ENCODE measurements at regions not wholly inside any gene's neighbourhood (a gene's known extent, or its start where the extent isn't known, plus 50 kb on each side); places are given as distances from the start of the nearest gene placed in this dataset.
"Not testable (repeated sequence)": the region's sequence is repeated elsewhere in the genome, so short reads cannot be mapped to it uniquely, and the experiment has no call there.

DNA sequence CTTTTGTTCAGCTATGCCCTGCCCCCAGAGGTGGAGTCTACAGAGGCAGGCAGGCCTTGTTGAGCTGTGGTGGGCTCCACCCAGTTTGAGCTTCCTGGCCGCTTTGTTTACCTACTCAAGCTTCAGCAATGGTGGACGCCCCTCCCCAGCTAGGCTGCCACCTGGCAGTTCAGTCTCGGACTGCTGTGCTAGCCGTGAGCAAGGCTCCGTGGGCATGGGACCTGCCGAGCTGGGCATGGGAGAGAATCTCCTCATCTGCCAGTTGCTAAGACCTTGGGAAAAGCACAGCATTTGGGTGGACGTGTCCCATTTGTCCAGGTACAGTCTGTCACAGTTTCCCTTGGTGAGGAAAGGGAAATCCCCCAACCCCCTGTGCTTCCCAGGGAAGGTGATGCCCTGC, 270.0 kb upstream of the TCERG1L start:
- not testable (repeated sequence) for DNase-seq (ENCODE audit: low spot score)

- no peak for DNase-seq (ENCODE audit: low spot score)
These were observed 272.8 kb upstream of the TCERG1L start for GRCh38 chr10:131584287-131584686.

DNA sequence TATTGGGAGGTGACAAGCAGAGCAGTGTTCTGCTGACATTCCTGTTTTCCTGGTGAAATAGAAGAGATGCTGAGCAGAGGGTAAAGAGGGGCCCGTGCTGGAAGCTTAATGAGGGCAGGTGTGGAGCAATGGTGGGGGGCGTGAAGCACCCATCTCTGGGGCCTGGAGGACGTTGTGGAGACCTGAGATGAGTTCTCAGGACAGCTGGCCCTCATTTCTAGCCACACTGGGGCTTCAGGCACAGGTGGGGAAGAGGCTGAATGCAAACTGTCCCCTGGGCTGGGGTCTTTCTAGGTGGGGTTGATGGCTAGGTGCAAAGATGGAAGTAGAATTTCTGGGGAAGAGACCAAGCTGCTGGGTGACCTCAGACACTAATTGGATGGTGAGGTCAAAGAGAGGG, 274.2 kb upstream of the TCERG1L start:
- DNase-seq (ENCODE audit: low spot score): no peak

- DNase-seq (ENCODE audit: low spot score): no peak
These were observed 275.4 kb upstream of the TCERG1L start for GRCh38 chr10:131586958-131587357.

GRCh38 chr10:131587976-131588680, 276.6 kb upstream of the TCERG1L start:
- no peak for DNase-seq (ENCODE audit: low spot score)

DNA sequence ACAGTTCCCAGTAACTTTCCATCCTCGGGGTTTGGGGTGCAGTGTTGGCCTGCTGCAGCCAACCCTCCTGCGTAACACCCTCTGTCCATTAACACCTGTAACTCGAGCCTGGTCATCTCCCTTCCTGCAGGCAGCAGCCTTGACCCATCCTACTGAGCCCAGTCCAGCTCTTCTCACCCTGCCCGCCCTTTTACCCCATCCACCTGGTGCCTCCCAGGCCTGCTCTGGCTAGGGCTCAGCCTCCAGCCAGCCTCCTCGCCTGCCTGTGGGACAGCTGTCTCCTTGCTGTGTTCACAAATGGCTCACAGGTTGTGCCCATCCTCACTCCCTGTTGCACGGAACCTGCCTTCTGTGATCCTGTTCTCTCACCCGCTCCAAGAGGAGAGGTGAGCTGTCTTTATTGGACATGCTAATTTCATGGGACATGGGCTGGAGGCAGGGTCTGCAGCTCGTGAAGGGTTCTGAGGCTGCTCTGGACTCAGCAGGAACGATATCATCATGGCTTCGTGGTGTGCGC, 277.2 kb upstream of the TCERG1L start:
- no peak for DNase-seq (ENCODE audit: low spot score)

GRCh38 chr10:131590567-131590966, 279.0 kb upstream of the TCERG1L start:
- DNase-seq (ENCODE audit: low spot score): no peak

- DNase-seq (ENCODE audit: low spot score): no peak
These were observed 280.4 kb upstream of the TCERG1L start for GRCh38 chr10:131591936-131592335.

DNA sequence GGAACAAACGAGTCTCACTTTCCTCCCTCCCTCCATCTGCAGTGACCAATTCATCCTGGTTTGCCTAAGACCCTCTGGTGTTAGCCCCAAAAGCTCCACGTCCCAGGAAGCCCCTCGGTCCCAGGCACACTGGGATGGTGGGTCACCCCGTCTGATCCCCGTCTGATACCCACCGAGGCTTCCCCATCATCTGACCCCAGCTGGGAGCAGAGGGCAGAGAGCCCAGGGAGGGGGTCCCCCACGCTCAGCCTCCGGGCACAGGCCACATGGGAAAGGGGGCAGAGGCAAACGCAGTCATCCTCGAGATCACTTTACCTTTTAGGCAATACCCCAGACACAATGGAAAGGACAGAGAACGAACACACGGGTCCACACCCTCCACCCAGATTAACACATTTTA, 291.6 kb upstream of the PPP2R2D start:
- no peak for DNase-seq (ENCODE audit: low spot score)

DNA sequence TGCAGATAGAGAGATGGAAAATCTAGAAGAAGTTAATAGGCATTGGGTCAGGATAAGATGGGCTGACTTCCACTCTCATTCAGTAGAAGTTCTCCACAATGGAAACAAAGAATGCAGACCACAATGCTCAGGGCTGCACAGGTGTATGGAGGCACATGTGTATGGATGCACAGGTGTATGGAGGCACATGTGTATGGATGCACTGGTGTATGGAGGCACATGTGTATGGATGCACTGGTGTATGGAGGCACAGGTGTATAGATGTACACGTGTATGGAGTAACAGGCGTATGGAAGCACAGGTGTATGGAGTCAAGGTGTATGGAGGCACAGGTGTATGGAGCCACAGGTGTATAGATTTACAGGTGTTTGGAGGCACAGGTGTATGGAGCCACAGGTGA, 285.7 kb upstream of the PPP2R2D start:
- DNase-seq (ENCODE audit: low spot score): no peak

GRCh38 chr10:131616040-131616439, 284.8 kb upstream of the PPP2R2D start:
- no peak for DNase-seq (ENCODE audit: low spot score)

- no peak for DNase-seq (ENCODE audit: low spot score)
These were observed 283.5 kb upstream of the PPP2R2D start for GRCh38 chr10:131617113-131617858.

DNA sequence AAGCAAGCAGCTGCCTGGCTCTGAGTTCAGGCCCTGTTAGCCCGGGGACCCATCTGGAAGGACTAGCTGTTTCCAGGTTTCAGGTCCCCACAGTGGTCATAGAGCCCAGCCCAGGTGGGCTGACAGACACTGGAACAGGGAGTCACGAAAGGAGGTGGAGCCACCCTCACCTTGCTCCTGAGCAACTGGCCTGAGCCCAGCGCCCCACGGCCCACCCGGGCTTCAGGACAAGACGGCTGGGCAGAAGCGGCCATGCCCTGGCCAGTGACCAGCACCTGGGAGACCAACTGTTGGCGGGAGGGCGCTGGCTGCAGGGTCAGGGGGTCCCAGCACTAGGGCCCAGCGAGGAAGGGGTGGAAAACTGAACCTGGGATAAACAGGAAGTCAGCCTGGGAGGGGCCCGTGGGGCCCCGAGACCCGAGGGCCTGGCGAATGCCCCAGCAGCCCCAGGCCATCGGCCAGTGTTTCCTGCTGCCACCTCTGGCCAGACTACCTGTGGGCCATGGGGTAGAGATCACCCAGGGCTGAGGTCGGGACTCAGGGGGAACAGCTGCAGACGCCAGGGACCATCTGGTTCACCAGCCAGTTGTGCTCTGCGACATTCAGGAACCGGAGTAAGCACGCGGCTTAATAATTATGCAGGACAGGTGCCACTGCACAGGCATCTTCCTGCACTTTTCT, 282.1 kb upstream of the PPP2R2D start:
- no peak for DNase-seq (ENCODE audit: low spot score)

GRCh38 chr10:131620314-131620713, 280.5 kb upstream of the PPP2R2D start:
- DNase-seq (ENCODE audit: low spot score): no peak

GRCh38 chr10:131620904-131621303, 279.9 kb upstream of the PPP2R2D start:
- no peak for DNase-seq (ENCODE audit: low spot score)

- no peak for DNase-seq (ENCODE audit: low spot score)
These were observed 278.8 kb upstream of the PPP2R2D start for GRCh38 chr10:131621784-131622624.

- DNase-seq (ENCODE audit: low spot score): no peak
These were observed 275.8 kb upstream of the PPP2R2D start for GRCh38 chr10:131625041-131625440.

DNA sequence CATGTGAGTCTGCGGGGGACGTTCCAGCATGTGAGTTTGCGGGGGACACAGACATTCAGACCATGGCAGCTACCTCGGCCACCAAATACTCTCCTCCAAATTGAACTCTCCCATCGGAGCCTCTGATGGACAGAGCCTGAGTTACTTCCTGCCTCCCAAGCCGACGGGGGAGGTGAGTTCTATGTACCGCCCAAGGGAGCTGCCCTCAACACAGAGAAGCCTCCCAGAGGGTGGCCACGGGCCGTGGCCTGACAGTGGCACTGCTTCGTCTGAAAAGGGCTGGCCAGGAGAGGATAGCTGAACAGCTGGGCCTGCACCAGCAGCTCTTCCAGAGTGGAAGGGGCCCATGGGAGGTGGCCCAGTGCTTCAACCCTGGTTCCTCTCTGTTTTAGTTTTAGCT, 274.5 kb upstream of the PPP2R2D start:
- no peak for DNase-seq (ENCODE audit: low spot score)

GRCh38 chr10:131629026-131629770, 271.6 kb upstream of the PPP2R2D start:
- DNase-seq (ENCODE audit: low spot score): no peak

- no peak for DNase-seq (ENCODE audit: low spot score)
These were observed 270.0 kb upstream of the PPP2R2D start for GRCh38 chr10:131630772-131631258.

GRCh38 chr10:131631619-131632018, 269.2 kb upstream of the PPP2R2D start:
- DNase-seq (ENCODE audit: low spot score): no peak

Measured in activated CD4-positive, alpha-beta T cell treated with anti-CD3 and anti-CD28 coated beads, Interleukin-2, Interleukin-4, amounts not matched to agents 100 ng/mL and 50 ng/mL, durations not matched to agents 16 hours and 8 hours (primary cell).